ENCODE measurements at regions not wholly inside any gene's neighbourhood (a gene's known extent, or its start where the extent isn't known, plus 50 kb on each side); places are given as distances from the start of the nearest gene placed in this dataset.

DNA sequence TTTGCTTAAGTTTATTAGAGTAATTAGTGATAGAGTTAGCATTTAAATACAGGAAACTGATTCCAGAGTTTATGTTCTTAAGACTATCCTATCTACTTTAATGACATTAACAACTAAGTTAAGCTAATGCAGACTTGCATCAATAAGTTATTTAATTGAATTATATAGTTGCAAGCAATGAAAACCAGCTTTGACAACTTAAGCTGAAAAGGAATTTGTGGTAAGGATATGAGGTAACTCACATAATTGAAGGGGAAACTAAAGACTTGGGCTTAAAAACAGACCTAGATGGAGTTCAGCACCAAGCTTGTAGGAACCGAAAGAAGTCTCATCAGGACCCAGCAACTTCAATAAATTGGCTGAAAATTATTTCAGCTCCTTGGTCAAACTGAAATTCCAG, 222.3 kb downstream of the IBTK start:
- no peak for TF ChIP-seq RAD21 (IDR thresholded peaks at IDR 0.05 in 1 of 2, conservative IDR thresholded peaks at IDR 0.05 in 1 of 2; ENCODE audit: low read depth in 2 of 2, low read length in 2 of 2)
- TF ChIP-seq CTCF (IDR thresholded peaks at IDR 0.05; ENCODE audit: control extremely low read depth in 1 of 3, insufficient read depth in 1 of 3, low read depth in 1 of 3, low read length in 3 of 3): no peak
- no peak for TF ChIP-seq CEBPB (IDR thresholded peaks at IDR 0.05; ENCODE audit: low read depth, low read length)
- no peak for TF ChIP-seq BCL11A (IDR thresholded peaks at IDR 0.05; ENCODE audit: low read depth in 2 of 2, low read length in 2 of 2)

Data from H1 (cell line).